NCI-H1436 (cell line): ENCODE measurements at regions not wholly inside any gene's neighbourhood (a gene's known extent, or its start where the extent isn't known, plus 50 kb on each side); places are given as distances from the start of the nearest gene placed in this dataset.
"Not testable (repeated sequence)": the region's sequence is repeated elsewhere in the genome, so short reads cannot be mapped to it uniquely, and the experiment has no call there.

Experiments used
- DNase-seq: peaks from one replicate; lab custom pipeline; 2025; lab: John Stamatoyannopoulos, UW

DNA sequence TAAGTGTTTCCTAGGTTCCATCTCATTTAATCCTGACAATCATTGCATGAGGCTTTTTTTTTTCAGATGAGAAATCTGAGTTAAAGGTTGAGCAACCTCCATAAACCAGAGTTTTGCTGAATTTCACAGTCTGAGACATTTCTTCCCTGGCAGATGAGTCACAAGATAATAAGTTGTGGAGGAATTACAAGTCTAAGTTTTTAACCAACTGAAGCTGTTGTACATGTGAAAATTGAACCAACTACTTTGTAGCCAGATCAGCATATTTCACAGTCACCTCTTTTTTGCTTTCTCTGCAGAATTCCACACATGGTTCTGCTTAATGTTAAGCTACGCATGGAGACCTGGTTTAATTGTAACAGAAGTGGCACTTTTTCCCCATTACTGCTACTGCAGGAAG is 765.6 kb downstream of the CDH11 start:
- no peak for DNase-seq

DNA sequence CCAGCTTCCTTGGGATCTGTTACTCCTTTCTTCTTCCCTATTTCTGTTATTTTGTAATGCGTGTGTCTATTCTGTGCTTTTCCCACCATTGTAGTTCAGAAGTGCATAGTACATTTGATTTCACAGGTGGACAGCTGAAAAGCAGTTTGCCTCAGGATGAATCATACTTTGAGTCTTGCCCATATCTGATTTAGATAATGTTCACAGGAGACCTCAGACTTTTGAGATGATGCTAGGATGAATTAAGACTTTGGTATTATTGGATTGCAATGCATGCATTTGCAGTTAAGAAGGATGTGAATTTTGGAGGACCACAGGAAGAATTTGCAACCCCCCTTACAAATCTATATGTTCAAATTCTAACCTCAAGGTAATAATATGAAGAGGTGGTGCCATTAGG is 769.6 kb downstream of the CDH11 start:
- no peak for DNase-seq

DNA sequence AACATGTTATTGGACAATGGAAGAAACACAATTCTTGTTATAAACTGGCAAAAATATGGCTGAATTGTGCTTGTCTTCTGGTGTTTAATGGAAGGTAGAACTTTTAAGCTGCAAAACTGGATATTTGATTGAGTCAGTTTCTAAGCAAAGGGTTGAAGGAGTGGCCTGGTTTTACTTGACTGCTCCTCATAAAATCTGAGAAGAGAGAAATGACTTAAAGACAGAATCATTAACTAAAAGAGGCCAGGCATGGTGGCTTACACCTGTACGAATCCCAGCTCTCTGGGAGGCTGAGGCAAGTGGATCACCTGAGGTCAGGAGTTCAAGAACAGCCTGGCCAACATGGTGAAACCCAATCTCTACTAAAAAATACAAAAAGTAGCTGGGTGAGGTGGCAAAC is 770.7 kb downstream of the CDH11 start:
- DNase-seq = no peak

DNA sequence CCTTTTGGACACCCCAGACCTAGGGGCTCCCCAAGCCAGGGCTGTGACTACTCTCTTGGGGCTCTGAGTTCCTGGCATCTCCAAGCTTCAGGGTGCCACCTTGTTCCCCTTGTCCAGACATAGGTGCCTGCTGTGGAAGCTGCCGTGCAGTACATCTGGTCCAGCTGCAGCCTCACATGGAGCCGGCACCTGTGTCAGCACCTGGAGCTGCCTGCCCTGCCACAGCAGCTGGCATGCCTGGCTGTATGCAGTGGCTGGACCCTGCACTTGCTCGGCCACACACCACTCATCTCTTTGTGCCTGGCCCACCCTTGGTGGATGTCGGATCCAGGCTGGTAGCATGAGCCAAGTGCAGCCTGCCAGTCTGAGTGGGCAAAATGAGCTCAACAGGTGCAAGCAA is 775.8 kb downstream of the CDH11 start:
- no peak for DNase-seq

DNA sequence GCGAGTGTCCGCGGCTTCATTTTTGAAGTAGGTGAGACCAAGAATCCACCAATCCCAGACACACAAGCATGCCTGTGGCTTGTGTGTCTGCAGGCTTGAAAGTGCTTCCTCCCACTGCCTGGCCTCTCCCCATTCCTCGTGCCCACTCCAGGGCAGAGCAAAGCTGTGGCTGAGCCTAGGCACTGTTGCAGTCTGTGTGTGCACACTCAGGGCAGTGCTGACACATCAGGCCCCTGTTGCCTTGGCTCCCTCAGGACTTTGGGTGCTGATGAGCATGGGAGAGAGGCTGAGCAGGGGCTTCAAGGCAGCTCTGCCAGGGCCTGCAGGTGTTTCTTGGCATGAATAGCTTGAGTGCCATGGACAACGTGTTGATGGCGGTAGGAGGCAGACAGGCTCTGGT is 776.7 kb downstream of the CDH11 start:
- no peak for DNase-seq

DNA sequence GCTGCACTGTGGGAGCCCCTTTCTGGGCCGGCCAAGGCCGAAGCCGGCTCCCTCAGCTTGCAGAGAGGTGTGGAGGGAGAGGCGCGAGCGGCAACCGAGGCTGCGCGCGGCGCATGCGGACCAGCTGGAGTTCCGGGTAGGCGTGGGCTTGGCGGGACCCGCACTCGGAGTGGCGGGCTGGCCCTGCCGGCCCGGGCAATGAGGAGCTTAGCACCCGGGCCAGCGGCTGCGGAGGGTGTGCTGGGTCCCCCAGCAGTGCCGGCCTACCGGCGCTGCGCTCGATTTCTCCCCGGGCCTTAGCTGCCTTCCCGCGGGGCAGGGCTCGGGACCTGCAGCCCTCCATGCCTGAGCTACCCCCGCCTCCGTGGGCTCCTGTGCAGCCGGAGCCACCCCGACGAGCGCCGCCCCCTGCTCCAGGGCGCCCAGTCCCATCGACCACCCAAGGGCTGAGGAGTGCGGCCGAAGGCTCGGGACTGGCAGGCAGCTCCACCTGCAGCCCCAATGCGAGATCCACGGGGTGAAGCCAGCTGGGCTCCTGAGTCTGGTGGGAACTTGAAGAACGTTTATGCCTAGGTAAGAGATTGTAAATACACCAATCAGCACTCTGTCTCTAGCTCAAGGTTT is 777.9 kb downstream of the CDH11 start:
- DNase-seq = not testable (repeated sequence)

DNA sequence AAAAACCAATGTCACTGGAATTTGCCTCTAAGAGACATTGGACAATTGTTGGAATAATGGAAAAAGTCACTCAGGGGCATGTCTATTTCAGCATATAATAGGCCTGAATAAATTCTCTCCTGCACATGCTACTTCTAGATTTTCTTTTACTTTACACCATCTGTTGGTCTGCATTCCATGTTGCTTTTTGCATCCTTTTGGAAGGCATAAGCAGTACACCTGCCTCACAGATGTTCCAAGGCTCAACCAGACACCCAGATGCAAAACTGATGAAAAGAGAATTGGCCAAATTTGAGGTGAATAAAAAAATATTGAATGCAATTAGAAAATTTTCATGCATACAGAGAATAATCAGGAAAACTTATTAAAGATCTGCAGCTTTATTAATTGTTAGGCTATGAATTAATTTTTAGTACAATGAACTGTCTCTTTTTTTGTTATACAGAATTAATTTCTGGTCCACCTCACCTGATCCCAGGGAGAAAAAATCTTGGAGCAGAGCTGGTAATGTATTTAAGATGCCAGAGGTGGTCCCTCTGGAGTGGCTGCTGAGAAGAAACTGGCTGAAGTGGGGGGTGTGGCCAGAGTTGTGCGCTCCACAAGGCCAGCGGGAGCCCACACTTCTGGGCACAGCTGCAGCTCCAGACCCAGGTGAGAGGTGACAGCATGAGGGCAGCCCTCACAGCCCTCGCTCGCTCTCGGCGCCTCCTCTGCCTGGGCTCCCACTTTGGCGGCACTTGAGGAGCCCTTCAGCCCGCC is 778.6 kb downstream of the CDH11 start:
- no peak for DNase-seq

DNA sequence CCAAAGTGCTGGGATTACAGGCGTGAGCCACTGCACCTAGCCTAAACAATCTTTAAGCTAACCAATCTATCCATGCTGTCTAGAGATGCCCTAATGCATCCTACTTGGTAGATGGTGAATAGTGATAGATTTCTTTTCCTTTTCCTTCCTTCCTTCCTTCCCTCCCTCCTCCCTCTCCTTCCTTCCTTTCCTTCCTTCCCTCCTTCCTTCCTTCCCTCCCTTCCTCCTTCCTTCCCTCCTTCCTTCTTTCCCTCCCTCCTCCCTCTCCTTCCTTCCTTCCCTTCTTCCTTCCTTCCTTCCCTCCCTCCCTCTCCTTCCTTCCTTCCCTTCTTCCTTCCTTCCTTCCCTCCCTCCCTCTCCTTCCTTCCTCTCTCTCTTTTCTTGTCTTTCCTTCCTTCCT is 780.5 kb downstream of the CDH11 start:
- DNase-seq = not testable (repeated sequence)

DNA sequence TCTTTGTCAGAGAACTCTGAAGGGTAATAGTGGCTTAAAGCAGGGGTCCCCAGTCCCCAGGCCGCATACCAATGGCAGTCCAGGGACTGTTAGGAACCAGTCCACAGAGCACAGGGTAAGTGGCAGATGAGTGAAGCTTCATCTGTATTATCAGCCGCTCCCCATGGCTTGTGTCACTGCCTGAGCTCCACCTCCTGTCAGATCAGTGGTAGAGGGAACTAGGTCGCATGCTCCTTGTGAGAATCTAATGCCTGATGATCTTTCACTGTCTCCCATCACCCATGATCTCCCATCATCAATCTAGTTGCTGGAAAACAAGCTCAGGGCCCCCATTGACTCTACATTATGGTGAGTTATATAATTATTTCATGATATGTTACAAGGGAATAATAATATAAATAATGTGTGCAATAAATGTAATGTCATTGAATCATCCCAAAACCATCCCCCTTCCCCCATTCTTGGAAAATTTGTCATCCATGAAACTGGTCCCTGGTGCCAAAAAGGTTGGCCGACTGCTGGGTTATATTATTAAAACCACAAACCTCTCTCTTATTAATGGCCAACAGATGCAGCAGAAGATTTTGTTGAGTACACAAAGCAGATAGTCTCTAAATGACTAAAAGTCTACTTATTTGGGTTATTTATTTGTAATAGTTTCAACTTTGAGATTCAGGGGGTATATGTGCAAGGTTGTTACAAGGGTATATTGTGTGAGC is 782.7 kb downstream of the CDH11 start:
- no peak for DNase-seq

DNA sequence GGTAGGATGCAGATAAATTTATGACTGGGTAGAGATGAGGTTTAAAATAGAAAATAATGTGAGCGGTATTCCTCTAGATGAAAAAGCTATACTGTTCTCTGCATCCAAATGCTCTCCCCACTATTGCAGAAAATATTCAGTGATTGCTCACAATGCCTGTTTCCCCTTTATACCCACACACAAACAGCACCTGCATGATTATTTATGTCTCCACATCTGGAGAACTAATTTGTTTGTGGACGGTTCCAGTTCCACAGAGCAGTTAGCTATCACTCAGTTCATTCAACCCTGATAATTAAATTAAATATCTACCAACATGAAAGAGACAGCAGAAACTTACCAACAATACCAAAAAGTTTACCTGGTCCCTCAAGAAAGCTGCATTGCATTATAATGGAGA is 800.0 kb downstream of the CDH11 start:
- DNase-seq = no peak

DNA sequence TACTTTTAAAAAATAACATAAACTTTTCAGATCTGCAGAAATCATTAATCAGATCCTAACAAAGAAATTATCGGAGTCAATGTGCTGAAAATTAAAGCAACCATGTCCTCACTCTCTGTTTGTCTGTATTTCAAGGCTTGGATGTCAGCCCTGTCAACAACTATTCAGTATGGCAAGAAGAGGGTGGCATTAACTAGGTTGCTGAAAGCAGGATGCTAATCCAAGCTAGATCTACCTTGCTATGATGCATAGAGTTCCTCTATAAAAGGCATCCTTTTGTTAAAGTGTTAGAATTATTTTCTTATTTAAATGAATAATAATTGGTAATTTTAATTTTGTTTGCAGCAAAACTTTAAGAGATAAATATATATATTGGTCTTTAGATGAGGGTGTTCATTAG is 800.8 kb downstream of the CDH11 start:
- DNase-seq = no peak

DNA sequence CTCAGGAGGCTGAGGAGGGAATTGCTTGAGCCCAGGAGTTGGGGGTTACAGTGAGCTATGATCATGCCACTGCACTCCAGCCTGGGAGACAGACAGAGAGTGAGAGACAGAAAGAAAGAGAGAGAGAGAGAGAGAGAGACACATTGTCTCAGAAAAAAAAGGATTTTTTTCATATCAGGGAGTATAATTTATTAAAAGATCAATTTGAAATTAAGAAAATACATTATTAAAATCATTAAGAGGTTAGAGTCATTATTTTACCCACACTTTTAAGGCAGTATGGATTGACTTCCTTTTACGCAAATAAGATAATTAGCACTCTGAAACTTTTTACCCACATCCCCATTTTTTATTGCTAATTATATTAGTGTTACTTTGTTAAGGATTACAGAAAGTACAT is 804.3 kb downstream of the CDH11 start:
- DNase-seq = no peak

DNA sequence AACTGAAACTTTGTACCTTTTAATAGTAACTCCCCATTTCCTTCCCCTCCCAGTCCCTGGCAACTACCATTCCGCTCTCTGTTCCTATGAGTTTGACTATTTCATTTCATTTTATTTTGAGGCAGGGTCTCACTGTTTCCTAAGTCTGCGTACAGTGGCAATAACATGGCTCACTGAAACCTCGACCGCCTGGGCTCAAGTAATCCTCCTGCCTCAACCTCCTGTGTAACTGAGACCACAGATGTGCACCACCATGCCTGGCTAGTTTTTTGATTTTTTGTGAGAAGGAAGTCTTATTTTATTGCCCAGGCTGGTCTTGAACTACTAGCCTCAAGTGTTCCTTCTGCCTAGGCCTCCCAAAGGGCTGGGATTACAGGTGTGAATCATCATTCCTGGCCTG is 808.1 kb downstream of the CDH11 start:
- no peak for DNase-seq

DNA sequence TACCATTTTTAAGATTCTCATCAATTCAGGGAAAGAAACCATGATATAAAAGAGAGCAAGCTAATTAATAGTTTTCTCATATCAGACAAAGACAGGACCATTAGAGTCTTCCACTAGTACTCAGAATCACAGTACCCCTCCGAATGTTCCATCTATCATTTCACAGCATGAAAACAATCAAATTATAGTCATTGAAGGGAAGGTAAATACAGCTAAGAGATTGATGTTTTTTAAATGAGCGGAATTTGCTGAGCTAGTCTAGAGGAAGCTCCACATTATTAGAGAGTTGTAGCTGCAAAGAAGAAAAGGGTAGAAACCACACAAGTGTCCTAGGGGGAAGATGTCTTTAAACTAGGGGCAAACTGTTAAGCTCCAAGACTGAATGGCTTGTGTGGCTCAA is 808.9 kb downstream of the CDH11 start:
- DNase-seq = no peak

DNA sequence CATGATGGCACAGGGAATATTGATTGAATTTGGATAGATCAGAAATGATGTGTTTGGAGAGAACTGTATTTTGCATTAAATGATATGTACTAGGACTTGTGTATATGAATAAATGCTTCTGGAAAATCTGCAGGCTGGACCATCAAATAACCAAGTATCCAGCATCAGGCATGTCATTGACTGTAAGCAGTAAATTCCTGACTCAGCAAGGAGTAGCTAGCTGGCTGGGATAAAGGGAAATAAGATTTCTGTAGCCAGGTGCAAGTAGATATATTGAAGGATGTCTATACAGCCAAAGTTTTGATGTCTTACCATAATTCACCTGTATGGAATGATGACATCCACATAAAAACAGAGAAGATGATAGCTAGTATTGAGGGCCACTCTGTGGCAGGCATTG is 809.6 kb downstream of the CDH11 start:
- no peak for DNase-seq

DNA sequence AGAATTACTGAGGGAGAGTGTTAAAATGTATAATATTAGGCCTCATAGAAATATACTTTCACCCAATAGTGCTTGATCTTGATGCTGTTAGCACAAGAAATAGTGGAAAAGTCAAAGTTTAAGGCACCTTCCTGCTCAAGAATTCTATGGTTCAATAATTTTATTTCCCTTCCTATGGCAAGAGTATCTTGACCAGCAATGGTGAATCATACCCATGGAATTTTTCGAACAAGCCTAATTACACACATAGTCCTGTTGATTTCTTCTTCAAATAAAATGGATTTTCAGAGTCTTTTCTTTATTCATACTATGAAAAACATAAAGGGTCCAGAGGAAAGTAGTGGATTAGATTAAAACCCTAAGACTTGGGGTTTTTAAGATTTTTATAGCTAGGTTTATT is 810.6 kb downstream of the CDH11 start:
- DNase-seq = no peak

DNA sequence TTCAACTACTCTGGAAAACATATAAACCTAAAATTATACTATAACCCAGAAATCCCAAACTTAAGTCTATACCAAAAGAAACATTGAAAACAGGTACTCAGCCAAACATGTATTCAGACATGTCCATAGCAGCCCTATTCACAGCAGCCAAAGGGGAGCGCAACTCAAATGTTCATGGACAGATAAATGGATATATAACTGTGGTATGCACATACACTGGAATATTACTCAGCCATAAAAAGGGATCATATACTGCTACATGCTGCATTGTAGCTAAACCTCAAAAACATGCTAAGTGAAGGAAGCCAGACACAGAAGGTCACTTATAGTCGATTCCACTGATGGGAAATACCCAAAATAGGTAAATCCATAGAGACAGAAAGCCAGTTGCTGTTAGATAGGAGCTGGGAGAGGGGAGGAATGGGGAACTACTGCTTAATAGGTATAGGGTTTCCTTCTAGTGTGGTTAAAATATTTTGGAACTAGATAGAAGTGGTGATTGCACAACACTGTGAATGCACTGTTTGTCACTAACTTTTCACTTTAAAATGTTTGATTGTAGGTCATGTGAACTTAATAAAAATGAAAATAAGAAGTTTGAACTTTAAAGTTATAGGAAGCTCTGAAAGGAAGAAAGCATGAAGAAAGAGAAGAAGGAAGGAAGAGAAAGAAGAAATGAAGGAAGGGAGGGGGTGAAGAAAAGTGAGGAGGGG is 812.3 kb downstream of the CDH11 start:
- no peak for DNase-seq

DNA sequence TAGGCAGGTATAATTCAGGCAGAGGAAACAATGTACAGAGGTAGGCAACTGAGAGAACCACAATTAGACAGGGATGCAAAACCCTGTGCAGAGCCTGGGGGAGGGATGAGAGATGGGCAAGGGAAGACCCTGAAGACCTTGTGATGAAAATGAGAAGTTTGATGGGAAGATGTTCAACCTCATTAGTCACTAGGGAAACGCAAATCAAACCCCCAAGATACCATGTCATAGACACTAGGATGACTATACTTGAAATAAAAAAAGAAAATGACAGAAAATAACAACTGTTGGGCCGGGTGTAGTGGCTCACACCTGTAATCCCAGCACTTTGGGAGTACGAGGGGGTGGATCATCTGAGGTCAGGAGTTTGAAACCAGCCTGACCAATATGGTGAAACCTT is 813.1 kb downstream of the CDH11 start:
- DNase-seq = no peak

DNA sequence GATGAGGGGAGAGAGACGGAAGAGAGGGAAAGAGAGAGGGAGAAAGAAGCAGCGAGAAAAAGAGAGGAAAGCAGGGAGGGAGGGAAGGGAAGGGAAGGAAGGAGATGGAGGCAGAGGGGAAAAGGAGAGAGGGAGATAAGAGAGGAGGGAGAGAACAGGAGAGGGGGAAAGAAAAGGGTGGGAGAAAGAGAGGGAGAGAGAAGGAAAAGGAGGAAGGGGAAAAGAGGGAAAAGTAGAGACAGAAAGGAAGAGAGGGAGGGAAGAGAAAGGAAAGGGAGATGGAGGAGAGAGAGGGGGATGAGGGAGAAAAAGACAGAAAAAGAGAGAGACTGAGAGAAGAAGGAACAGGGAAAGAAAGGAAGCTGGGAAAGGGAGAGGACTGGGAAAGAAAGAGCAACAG is 814.4 kb downstream of the CDH11 start:
- no peak for DNase-seq

DNA sequence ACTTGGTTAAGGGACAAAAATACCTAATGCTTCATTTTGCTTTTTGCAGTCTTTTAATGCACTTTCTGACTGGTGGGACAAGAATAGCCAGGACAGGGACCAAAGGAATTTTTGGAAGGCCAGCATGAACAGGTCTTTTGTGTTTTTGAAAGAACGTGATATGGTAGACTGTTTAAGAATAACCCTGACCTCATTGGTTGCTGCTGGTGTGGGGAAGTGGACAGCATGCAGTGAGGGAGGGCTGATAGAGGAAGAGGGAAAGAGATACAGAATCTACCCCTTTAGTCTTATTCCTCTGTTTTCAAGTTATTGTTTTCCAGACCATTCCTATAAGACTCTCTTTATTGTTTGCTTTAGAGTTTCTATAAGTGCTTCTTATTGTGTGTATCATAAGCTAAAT is 816.2 kb downstream of the CDH11 start:
- DNase-seq = no peak

DNA sequence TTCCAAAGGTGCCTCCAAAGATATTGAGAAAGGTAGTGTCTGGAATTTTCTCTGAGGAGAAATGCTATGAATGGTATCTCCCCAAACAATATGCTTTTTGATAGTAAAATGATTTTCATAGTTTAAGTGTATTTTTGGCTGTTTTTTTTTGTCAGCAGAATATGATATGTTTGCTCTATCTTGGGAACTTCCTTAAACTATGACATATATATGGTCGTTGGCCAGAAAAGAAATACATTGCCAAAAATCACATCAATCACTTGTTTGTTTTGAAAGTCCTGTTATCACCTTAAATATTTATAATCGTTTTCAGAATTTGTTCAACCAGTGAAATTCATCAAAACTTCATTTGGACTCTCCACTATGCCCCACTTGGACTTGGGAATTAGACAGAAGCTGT is 816.9 kb downstream of the CDH11 start:
- no peak for DNase-seq

DNA sequence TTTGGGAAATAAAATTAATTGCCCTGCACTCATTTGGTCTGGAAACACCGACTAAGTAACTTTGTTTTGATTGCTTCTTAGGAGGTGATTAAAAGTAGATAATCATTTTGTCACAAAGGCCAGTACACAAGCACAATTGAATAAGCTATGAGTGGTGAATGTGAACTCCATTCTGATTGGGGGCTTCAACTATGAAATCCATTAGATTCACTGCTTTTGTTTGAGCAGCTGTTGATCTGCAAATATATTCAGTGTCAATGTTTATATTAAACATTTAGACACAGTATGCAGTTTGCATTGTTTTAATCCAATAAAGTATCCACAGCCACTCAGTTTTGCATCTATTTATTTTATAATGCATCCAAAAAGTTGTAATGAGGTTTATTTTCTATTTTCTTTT is 817.5 kb downstream of the CDH11 start:
- DNase-seq = no peak
